Brain microvascular endothelial cell (primary cell): ENCODE measurements at regions not wholly inside any gene's neighbourhood (a gene's known extent, or its start where the extent isn't known, plus 50 kb on each side); places are given as distances from the start of the nearest gene placed in this dataset.

ENCODE experiments used
- DNase-seq: peaks from one replicate; pipeline ENCODE4 v3.0.0-alpha.2; 2020
- H3K27ac ChIP-seq: fragments of 250-450 bp; sonication (Bioruptor Pico); 2 replicates; pipeline ENCODE4 v1.5.1; 2020; ENCODE audit warnings: mild to moderate bottlenecking, moderate library complexity
- H3K27me3 ChIP-seq: fragments of 250-450 bp; sonication (Bioruptor Pico); replicated peaks from 2 replicates; pipeline ENCODE4 v1.5.1; 2020; ENCODE audit warnings: mild to moderate bottlenecking
- H3K36me3 ChIP-seq: fragments of 250-450 bp; sonication (Bioruptor Pico); replicated peaks from 2 replicates; pipeline ENCODE4 v1.5.1; 2020; ENCODE audit warnings: mild to moderate bottlenecking
- H3K4me3 ChIP-seq: 2 replicates; pipeline ENCODE4 v1.5.1; 2011; ENCODE audit warnings: low read depth, mild to moderate bottlenecking, control low read depth, low read length, moderate library complexity
- in situ Hi-C: cut with HindIII; loops from 2 replicates; pipeline ENCODE4 v1.10.0; 2017; ENCODE audit warnings: low sequenced_read_pairs, low pct_ligation_motif_present
- TF ChIP-seq, protein P1 (sequence below): IDR thresholded peaks from 2 replicates; pipeline ENCODE4 v1.5.1; 2011; ENCODE audit warnings: low read depth, mild to moderate bottlenecking, moderate library complexity, low read length, control low read depth, inconsistent platforms; ENCODE audit errors: missing control alignments

DNA sequence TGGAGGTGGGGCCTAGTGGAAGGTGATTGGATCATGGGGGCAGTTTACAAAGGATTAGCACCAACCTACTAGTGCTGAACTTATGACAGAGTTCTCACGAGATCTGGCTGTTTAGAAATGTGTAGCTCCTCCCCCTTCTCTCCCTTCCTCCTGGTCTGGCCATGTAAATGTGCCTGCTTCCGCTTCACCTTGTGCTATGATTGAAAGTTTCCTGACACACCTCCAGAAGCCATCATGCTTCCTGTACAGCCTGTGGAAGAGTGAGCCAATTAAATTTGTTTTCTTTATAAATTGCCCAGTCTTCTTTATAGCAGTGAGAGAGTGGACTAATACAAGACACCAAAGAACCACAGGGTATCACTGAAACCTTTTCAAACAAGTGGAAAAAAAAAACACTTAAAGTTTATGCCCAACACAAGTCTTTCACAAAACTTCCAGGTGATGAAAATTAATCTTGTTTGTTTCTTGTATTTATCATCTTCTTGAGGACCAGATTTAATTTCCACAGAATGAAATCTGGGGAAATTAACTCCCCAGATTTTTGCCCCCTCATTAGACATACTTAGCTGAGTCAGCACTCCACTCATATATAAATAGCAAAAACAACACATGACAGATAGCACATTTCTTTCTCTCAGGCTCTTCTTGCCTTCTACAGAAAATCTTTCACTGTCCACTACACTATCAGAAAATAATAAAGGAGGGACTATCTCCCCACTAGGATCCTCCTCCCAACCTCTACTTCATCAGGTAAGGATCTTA lies 847.2 kb downstream of the TUSC7 start:
- no peak overlapping the region for H3K4me3 ChIP-seq
- H3K36me3 ChIP-seq, result no peaks in the 10 kb centered on the region
- TF ChIP-seq, protein P1, sequence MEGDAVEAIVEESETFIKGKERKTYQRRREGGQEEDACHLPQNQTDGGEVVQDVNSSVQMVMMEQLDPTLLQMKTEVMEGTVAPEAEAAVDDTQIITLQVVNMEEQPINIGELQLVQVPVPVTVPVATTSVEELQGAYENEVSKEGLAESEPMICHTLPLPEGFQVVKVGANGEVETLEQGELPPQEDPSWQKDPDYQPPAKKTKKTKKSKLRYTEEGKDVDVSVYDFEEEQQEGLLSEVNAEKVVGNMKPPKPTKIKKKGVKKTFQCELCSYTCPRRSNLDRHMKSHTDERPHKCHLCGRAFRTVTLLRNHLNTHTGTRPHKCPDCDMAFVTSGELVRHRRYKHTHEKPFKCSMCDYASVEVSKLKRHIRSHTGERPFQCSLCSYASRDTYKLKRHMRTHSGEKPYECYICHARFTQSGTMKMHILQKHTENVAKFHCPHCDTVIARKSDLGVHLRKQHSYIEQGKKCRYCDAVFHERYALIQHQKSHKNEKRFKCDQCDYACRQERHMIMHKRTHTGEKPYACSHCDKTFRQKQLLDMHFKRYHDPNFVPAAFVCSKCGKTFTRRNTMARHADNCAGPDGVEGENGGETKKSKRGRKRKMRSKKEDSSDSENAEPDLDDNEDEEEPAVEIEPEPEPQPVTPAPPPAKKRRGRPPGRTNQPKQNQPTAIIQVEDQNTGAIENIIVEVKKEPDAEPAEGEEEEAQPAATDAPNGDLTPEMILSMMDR, result no peak
- no peaks in the 10 kb centered on the region for H3K27me3 ChIP-seq
- in situ Hi-C loops, result no loop called here
- DNase-seq, result no peak
- no peak overlapping the region for H3K27ac ChIP-seq

DNA sequence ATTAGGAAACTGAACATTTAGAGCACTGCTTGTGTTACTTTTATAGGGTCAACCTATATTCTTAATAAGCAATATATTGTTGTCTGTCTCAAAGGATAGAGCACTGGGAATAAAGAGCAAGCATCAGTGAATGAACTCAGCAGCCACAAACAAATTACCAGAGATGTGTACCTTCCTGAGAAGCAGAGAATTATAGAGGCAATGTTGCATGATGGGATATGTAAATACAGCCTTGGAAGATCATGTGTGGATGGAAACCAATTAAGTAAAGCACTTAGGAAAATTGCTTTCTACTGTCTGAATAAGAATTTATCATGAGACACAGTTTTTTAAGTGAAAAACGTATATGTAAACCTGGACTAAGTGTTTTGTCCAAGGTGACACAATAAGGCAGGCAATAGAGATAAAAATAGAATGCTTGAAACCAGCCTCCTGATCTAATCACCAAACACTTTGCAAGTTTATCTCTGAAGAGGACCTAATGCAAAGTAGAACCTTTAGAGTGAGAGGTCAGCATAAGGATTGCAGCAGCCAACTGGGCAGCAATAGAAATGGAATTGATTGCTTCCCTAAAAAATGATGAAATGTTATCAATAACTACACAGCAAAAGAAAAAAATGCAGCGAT lies 848.0 kb downstream of the TUSC7 start:
- H3K27me3 ChIP-seq, result no peaks in the 10 kb centered on the region
- no peak overlapping the region for H3K27ac ChIP-seq
- in situ Hi-C loops, result no loop called here
- TF ChIP-seq, protein P1, result no peak
- no peak for DNase-seq
- H3K4me3 ChIP-seq, result no peak overlapping the region
- H3K36me3 ChIP-seq, result no peaks in the 10 kb centered on the region

DNA sequence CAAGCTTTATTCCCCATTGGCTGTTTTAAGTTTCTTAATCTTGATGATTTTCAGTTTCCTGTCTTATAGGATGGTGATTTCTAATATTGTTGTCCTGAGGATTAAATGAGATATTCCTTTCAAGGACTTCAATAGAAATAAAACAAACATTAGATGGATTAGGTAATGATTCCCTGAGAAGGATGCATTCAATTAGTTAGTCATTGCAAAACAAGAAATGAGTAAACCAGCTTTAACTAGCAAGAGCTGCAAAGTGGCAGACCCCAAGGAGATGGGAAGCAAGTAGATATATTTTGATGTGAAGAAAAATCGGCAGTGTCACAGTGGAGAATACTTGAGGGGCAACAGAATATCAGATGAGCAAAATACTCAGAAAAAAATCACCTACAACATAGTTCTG lies 849.1 kb downstream of the TUSC7 start:
- H3K36me3 ChIP-seq, result no peaks in the 10 kb centered on the region
- H3K4me3 ChIP-seq, result no peak overlapping the region
- H3K27ac ChIP-seq, result no peak overlapping the region
- H3K27me3 ChIP-seq, result no peaks in the 10 kb centered on the region
- TF ChIP-seq, protein P1, result no peak
- no peak for DNase-seq
- in situ Hi-C loops, result no loop called here

DNA sequence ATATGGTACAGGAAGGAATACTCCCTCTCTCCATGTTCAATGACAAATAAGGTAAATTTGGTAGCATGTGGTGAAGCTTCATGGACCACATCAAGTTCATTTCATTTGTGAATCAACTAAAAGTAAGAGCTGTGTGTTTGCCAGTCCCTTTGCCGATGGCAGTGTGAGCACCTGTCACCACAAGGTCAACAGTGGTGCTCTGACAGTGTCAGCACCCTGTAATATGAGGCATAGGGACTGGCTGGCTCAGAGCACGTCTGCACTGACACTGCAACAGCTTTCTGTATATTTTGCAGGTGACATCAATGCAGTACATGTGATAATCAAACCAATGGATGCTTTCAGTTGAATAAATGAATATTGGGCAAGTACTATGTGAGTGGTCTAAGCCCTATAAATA lies 852.4 kb downstream of the TUSC7 start:
- TF ChIP-seq, protein P1, result no peak
- no peaks in the 10 kb centered on the region for H3K27me3 ChIP-seq
- in situ Hi-C loops, result no loop called here

DNA sequence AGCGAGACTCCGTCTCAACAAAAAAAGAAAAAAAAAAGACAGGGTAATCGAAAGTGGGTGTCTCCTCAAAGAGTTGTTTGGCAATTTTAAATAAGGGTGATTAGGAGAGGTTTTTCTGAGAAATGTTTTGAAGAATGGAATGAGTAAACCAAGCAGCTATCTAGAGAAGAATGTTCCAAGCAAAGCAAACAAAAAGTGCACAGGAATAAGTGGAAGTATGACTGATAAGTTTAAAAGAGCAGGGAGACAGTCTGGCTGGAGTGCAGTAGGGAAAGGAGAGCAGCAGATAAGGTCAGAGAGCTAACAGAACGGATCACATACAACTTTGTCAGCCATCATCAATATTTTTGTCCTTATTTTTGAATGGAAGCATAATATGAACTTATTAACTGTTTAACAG lies 853.5 kb downstream of the TUSC7 start:
- no peak overlapping the region for H3K4me3 ChIP-seq
- H3K27me3 ChIP-seq, result no peaks in the 10 kb centered on the region
- TF ChIP-seq, protein P1, result no peak
- H3K36me3 ChIP-seq, result no peaks in the 10 kb centered on the region
- DNase-seq, result no peak
- H3K27ac ChIP-seq, result no peak overlapping the region
- in situ Hi-C loops, result no loop called here

More for the DNA sequence above, 852.4 kb downstream of the TUSC7 start:
- H3K4me3 ChIP-seq, result no peak overlapping the region
- H3K36me3 ChIP-seq, result no peaks in the 10 kb centered on the region
- H3K27ac ChIP-seq, result no peak overlapping the region
- DNase-seq, result no peak
